AG09319 (cell line): ENCODE measurements at regions not wholly inside any gene's neighbourhood (a gene's known extent, or its start where the extent isn't known, plus 50 kb on each side); places are given as distances from the start of the nearest gene placed in this dataset.
"Not testable (repeated sequence)": the region's sequence is repeated elsewhere in the genome, so short reads cannot be mapped to it uniquely, and the experiment has no call there.

Experiments used
- DNase-seq: peaks from one replicate; pipeline ENCODE4 v3.0.0-alpha.2; 2010; ENCODE audit warnings: low read depth; ENCODE audit errors: extremely low read depth
- CTCF ChIP-seq: IDR thresholded peaks from 2 replicates; pipeline ENCODE4 v1.5.1; 2011; ENCODE audit warnings: low read depth, mild to moderate bottlenecking, inconsistent platforms, low read length, moderate library complexity

GRCh38 chr2:14074691-14075090, 557.8 kb upstream of the LRATD1 start:
- no peak for TF ChIP-seq CTCF

GRCh38 chr2:14079576-14079975, 552.9 kb upstream of the LRATD1 start:
- DNase-seq: no peak
- no peak for TF ChIP-seq CTCF

More at GRCh38 chr2:14074691-14075090, 557.8 kb upstream of the LRATD1 start:
- no peak for DNase-seq

DNA sequence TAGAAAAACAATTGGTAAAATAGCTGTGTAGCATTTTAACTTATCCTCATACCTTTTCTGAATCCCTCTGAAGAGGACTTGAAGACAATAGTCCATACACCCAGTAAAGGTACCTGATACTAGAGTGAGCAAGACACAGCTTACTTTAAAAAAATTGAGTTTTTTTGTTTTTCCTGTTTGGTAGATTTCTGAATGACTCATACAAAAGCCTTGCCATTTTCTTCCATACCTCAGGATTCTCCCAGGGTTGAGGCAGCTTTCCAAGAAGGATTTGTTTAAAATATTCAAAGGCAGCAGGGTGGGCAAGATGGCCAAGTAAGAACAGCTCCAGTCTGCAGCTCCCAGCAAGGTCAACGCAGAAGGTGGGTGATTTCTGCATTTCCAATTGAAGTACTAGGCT, 551.0 kb upstream of the LRATD1 start:
- no peak for DNase-seq
- TF ChIP-seq CTCF: no peak

- no peak for DNase-seq
- TF ChIP-seq CTCF: no peak
Measured at GRCh38 chr2:14082640-14083039, 549.9 kb upstream of the LRATD1 start.

- no peak for DNase-seq
Measured at GRCh38 chr2:14094592-14094991, 537.9 kb upstream of the LRATD1 start.

DNA sequence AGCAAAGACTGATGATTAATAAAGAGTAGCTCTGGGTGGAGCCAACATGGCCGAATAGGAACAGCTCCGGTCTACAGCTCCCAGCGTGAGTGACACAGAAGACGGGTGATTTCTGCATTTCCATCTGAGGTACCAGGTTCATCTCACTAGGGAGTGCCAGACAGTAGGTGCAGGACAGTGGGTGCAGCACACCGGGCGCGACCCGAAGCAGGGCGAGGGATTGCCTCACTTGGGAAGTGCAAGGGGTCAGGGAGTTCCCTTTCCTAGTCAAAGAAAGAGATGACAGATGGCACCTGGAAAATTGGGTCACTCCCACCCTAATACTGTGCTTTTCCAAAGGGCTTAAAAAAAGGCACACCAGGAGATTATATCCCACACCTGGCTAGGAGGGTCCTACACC, 533.4 kb upstream of the LRATD1 start:
- not testable (repeated sequence) for DNase-seq

More at GRCh38 chr2:14094592-14094991, 537.9 kb upstream of the LRATD1 start:
- no peak for TF ChIP-seq CTCF

GRCh38 chr2:14114275-14114674, 518.2 kb upstream of the LRATD1 start:
- no peak for TF ChIP-seq CTCF
- no peak for DNase-seq

GRCh38 chr2:14120376-14120775, 512.1 kb upstream of the LRATD1 start:
- DNase-seq: no peak
- TF ChIP-seq CTCF: no peak
